ENCODE measurements at regions not wholly inside any gene's neighbourhood (a gene's known extent, or its start where the extent isn't known, plus 50 kb on each side); places are given as distances from the start of the nearest gene placed in this dataset.

DNA sequence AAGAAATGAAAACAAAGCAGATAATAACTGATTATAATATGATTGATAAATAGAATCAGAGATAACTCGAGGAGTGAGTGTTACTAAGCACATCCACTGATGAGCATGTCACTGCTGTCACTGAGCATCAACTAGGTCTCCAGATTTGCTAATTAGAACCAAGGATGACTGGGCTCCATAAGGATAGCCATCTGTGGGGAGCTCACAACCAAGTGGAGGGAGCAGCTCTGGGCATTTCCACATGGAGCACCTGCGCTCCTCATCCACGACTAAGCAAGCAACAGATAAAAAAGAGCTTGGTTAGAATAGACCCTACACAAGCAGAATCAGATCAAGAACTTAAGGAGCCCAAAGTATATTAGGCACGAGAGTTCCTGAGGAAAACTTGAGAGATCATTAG is 396.0 kb upstream of the B3GAT1 start:
- Histone ChIP-seq H4K20me1 (ENCODE audit: insufficient read depth) (no peaks in the 10 kb centered on the region), H3K36me3 (ENCODE audit: control insufficient read depth in 1 of 2, insufficient read depth in 2 of 2, low read length in 2 of 2) (no peaks in the 10 kb centered on the region), H3K4me1 (ENCODE audit: control insufficient read depth in 1 of 2, insufficient read depth in 2 of 2, low read length in 2 of 2) (no peaks in the 10 kb centered on the region), H3K4me2 (ENCODE audit: low read length) (no peak overlapping the region), H2AFZ (ENCODE audit: low read depth, low read length, poor library complexity, severe bottlenecking) (no peak overlapping the region), H3K79me2 (ENCODE audit: insufficient read depth, low read length) (no peaks in the 10 kb centered on the region), H3K27ac (ENCODE audit: low read depth, low read length) (no peak overlapping the region), H3K9me3 (ENCODE audit: control insufficient read depth in 1 of 2, insufficient read depth in 1 of 2, low read depth in 1 of 2, low read length in 2 of 2) (no peaks in the 10 kb centered on the region), H3K4me3 (replicated peaks in 1 of 2; ENCODE audit: low read depth in 1 of 2, low read length in 2 of 2) (no peak overlapping the region), H3K9me2 (ENCODE audit: insufficient read depth) (no peaks in the 10 kb centered on the region), H3K9ac (ENCODE audit: low read length) (no peak overlapping the region), H3K27me3 (ENCODE audit: insufficient read depth, low read length) (peaks cover 38% of the 10 kb centered on the region)
- ATAC-seq (no peak), DNase-seq (ENCODE audit: low read depth, low spot score) (no peak)
- intact Hi-C loops (cut with micrococcal nuclease), result no loop called here
- POLR2A ChIA-PET, result no interaction called here
- RAD21 ChIA-PET (ENCODE audit: low non-redundant PET in 1 of 2, low total read pairs in 2 of 2, uncharacterized antibody in 2 of 2, unreplicated experiment in 2 of 2), result no interaction called here
- TF ChIP-seq, protein P1, sequence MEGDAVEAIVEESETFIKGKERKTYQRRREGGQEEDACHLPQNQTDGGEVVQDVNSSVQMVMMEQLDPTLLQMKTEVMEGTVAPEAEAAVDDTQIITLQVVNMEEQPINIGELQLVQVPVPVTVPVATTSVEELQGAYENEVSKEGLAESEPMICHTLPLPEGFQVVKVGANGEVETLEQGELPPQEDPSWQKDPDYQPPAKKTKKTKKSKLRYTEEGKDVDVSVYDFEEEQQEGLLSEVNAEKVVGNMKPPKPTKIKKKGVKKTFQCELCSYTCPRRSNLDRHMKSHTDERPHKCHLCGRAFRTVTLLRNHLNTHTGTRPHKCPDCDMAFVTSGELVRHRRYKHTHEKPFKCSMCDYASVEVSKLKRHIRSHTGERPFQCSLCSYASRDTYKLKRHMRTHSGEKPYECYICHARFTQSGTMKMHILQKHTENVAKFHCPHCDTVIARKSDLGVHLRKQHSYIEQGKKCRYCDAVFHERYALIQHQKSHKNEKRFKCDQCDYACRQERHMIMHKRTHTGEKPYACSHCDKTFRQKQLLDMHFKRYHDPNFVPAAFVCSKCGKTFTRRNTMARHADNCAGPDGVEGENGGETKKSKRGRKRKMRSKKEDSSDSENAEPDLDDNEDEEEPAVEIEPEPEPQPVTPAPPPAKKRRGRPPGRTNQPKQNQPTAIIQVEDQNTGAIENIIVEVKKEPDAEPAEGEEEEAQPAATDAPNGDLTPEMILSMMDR (IDR thresholded peaks at IDR 0.05 in 2 of 3, conservative IDR thresholded peaks at IDR 0.05 in 1 of 3; ENCODE audit: borderline replicate concordance in 1 of 3, insufficient read depth in 1 of 3, low read depth in 2 of 3, low read length in 2 of 3), result no peak
- TF ChIP-seq POLR2AphosphoS5 (IDR thresholded peaks at IDR 0.05; ENCODE audit: low read depth, low read length) (no peak), ELF1 (IDR thresholded peaks at IDR 0.05; ENCODE audit: borderline replicate concordance, low read depth) (no peak)
- BruUV-seq (replicated peaks), result no TSS peak
- CTCF ChIA-PET, result no interaction called here

DNA sequence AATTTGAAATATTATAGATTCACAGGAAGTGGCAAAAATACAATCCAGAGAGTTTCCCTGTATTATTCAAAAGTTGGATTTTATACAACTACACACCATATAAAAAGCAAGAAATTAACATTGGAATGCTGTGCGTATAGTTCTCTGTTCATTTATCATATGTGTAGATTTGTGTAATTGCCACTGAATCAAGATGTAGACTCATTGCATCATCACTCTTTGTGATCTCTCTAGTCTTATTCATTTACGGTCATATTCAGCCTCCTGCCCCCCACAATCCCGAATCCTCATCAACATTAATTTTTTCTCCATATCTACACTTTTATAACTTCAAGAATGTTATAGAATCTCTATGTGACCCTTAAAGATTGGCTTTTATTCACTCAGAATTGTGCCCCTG is 390.6 kb upstream of the B3GAT1 start:
- Histone ChIP-seq H3K9me3 (ENCODE audit: control insufficient read depth in 1 of 2, insufficient read depth in 1 of 2, low read depth in 1 of 2, low read length in 2 of 2) (no peaks in the 10 kb centered on the region), H3K27ac (ENCODE audit: low read depth, low read length) (no peak overlapping the region), H3K27me3 (ENCODE audit: insufficient read depth, low read length) (peaks cover 54% of the 10 kb centered on the region), H3K9ac (ENCODE audit: low read length) (no peak overlapping the region), H3K4me2 (ENCODE audit: low read length) (no peak overlapping the region), H3K9me2 (ENCODE audit: insufficient read depth) (no peaks in the 10 kb centered on the region), H3K4me1 (ENCODE audit: control insufficient read depth in 1 of 2, insufficient read depth in 2 of 2, low read length in 2 of 2) (no peaks in the 10 kb centered on the region), H2AFZ (ENCODE audit: low read depth, low read length, poor library complexity, severe bottlenecking) (no peak overlapping the region), H4K20me1 (ENCODE audit: insufficient read depth) (no peaks in the 10 kb centered on the region), H3K4me3 (replicated peaks in 1 of 2; ENCODE audit: low read depth in 1 of 2, low read length in 2 of 2) (no peak overlapping the region), H3K36me3 (ENCODE audit: control insufficient read depth in 1 of 2, insufficient read depth in 2 of 2, low read length in 2 of 2) (no peaks in the 10 kb centered on the region), H3K79me2 (ENCODE audit: insufficient read depth, low read length) (no peaks in the 10 kb centered on the region)
- TF ChIP-seq, protein P2, sequence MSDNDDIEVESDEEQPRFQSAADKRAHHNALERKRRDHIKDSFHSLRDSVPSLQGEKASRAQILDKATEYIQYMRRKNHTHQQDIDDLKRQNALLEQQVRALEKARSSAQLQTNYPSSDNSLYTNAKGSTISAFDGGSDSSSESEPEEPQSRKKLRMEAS (IDR thresholded peaks at IDR 0.05), result no peak
- ATAC-seq (no peak), DNase-seq (ENCODE audit: low read depth, low spot score) (no peak)
- ChIA-PET RAD21 (ENCODE audit: low non-redundant PET in 1 of 2, low total read pairs in 2 of 2, uncharacterized antibody in 2 of 2, unreplicated experiment in 2 of 2) (no interaction called here), POLR2A (no interaction called here), CTCF (no interaction called here)
- intact Hi-C loops (cut with micrococcal nuclease), result no loop called here
- no TSS peak for BruUV-seq (replicated peaks)

Measured in HCT116 (cell line).